Spleen (tissue), 7 donors: ENCODE measurements at regions not wholly inside any gene's neighbourhood (a gene's known extent, or its start where the extent isn't known, plus 50 kb on each side); places are given as distances from the start of the nearest gene placed in this dataset.

Source experiments
- POLR2AphosphoS5 ChIP-seq, 3 donors: sonication (generic); formaldehyde crosslinking; IDR thresholded peaks; one replicate each; pipeline ENCODE4 v1.5.1; 2017; ENCODE audit warnings: antibody characterized with exemption in 3 of 3
- TF ChIP-seq, protein P1 (sequence below), 11 experiments: fragments of 200-600 bp in 7 of 11; fragments of 450-650 bp in 4 of 11; sonication (generic) in 4 of 11; IDR thresholded peaks in 8 of 11; conservative IDR thresholded peaks in 3 of 11; 1 replicate in 7 of 11; 2 replicates in 4 of 11; pipeline versions ENCODE4 v1.4.0 to v1.8.0; 2016 to 2021; ENCODE audit warnings: antibody characterized with exemption in 11 of 11, inconsistent platforms in 4 of 11, mild to moderate bottlenecking in 1 of 11
- donor health status: DM: no; HTN: no; CAD: no; lungs with moderate emphysema.
- donor health status: DM: no; HTN: no; CAD: no.
- donor health status: DM: no; HTN: no; CAD: no.

DNA sequence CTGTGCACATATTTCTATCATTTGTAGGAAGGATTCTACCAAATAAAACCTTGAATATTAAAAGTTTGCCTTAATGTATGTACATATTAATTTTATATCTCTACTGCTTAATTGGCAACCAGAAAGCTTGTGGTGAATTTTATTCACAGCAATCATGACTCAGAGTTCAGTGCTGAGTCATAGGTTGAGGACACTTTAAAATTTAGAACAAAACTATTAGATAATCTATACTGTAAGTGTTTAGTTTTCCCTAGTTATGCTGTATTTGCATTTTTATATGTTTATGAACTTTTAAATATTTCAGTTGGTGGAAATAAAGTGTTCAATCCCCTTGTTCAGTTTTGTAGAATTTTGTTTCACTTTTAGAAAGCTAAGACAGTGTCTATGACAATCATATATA is 841.5 kb downstream of the KCNT2 start:
- TF ChIP-seq, protein P1, sequence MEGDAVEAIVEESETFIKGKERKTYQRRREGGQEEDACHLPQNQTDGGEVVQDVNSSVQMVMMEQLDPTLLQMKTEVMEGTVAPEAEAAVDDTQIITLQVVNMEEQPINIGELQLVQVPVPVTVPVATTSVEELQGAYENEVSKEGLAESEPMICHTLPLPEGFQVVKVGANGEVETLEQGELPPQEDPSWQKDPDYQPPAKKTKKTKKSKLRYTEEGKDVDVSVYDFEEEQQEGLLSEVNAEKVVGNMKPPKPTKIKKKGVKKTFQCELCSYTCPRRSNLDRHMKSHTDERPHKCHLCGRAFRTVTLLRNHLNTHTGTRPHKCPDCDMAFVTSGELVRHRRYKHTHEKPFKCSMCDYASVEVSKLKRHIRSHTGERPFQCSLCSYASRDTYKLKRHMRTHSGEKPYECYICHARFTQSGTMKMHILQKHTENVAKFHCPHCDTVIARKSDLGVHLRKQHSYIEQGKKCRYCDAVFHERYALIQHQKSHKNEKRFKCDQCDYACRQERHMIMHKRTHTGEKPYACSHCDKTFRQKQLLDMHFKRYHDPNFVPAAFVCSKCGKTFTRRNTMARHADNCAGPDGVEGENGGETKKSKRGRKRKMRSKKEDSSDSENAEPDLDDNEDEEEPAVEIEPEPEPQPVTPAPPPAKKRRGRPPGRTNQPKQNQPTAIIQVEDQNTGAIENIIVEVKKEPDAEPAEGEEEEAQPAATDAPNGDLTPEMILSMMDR (IDR thresholded peaks at IDR 0.05 in 8 of 11, conservative IDR thresholded peaks at IDR 0.05 in 3 of 11), result no peak
- no peak for TF ChIP-seq POLR2AphosphoS5 (IDR thresholded peaks at IDR 0.05)
